Omental fat pad (tissue), 3 donors: ENCODE measurements at regions not wholly inside any gene's neighbourhood (a gene's known extent, or its start where the extent isn't known, plus 50 kb on each side); places are given as distances from the start of the nearest gene placed in this dataset.

ENCODE experiments used
- ATAC-seq: fragments of 150-250 bp; one replicate; pipeline ENCODE4 v1.9.1; 2016; ENCODE audit warnings: mild to moderate bottlenecking, moderate library complexity; ENCODE audit not compliant: low FRiP score
- DNase-seq: peaks from one replicate; pipeline ENCODE4 v3.0.0-alpha.2; 2019; ENCODE audit warnings: low spot score
- CTCF ChIP-seq, 3 donors: fragments of 450-650 bp; IDR thresholded peaks; one replicate each; pipeline ENCODE4 v1.5.1; 2016 to 2017; ENCODE audit warnings: antibody characterized with exemption in 3 of 3, mild to moderate bottlenecking in 3 of 3, moderate library complexity in 2 of 3

GRCh38 chr1:30024411-30025195, 698.8 kb downstream of the MATN1 start:
- no peak for DNase-seq
- TF ChIP-seq CTCF (IDR thresholded peaks at IDR 0.05), result no peak
- no peak for ATAC-seq

- no peak for TF ChIP-seq CTCF (IDR thresholded peaks at IDR 0.05)
- no peak for ATAC-seq
- DNase-seq, result no peak
Measured at GRCh38 chr1:30023339-30024022, 699.9 kb downstream of the MATN1 start.

GRCh38 chr1:30014031-30014430, 709.4 kb downstream of the MATN1 start:
- ATAC-seq (no peak), DNase-seq (no peak)
- TF ChIP-seq CTCF (IDR thresholded peaks at IDR 0.05), result no peak

GRCh38 chr1:30012455-30013440, 710.6 kb downstream of the MATN1 start:
- no peak for DNase-seq
- TF ChIP-seq CTCF (IDR thresholded peaks at IDR 0.05), result no peak

GRCh38 chr1:30011970-30012369, 711.4 kb downstream of the MATN1 start:
- TF ChIP-seq CTCF (IDR thresholded peaks at IDR 0.05), result no peak
- no peak for ATAC-seq
- no peak for DNase-seq

More at GRCh38 chr1:30012455-30013440, 710.6 kb downstream of the MATN1 start:
- no peak for ATAC-seq

- DNase-seq, result no peak
- no peak for TF ChIP-seq CTCF (IDR thresholded peaks at IDR 0.05)
- ATAC-seq, result no peak
Measured at GRCh38 chr1:30010506-30011106, 712.8 kb downstream of the MATN1 start.
